ENCODE measurements at regions not wholly inside any gene's neighbourhood (a gene's known extent, or its start where the extent isn't known, plus 50 kb on each side); places are given as distances from the start of the nearest gene placed in this dataset.

GRCh38 chr4:115360431-115360830, 247.0 kb upstream of the NDST4 start:
- no peak overlapping the region for H3K4me2 ChIP-seq (ENCODE audit: low read depth, low read length)
- WGBS (ENCODE audit: low lambda C conversion rate) = 1% methylated on average over 2 of the region's 2 CpGs
- H3K9ac ChIP-seq (ENCODE audit: insufficient read depth, low read depth, low read length) = no peak overlapping the region
- ChIA-PET POLR2A (no interaction called here), CTCF (ENCODE audit: low intra/inter-chr PET ratio, low total read pairs) (no interaction called here)
- no peak for DNase-seq (ENCODE audit: low spot score)
- no peaks in the 10 kb centered on the region for H3K36me3 ChIP-seq (replicated peaks in 1 of 2; ENCODE audit: control insufficient read depth in 1 of 2, insufficient read depth in 2 of 2, low read length in 2 of 2)
- peaks cover 8% of the 10 kb centered on the region for H3K9me3 ChIP-seq (ENCODE audit: low read length)
- H3K27me3 ChIP-seq (ENCODE audit: control insufficient read depth in 1 of 2, insufficient read depth in 2 of 2, low read length in 2 of 2) = no peaks in the 10 kb centered on the region
- no peaks in the 10 kb centered on the region for H3K4me1 ChIP-seq (ENCODE audit: insufficient read depth, low read length)
- H3K27ac ChIP-seq (ENCODE audit: extremely low read length, insufficient read depth, low read length) = no peak overlapping the region
- ATAC-seq = no peak
- TF ChIP-seq ZNF839 (CRISPR knock-in tag; IDR thresholded peaks at IDR 0.05; ENCODE audit: borderline replicate concordance) = no peak
- no peak for TF ChIP-seq YEATS4 (CRISPR knock-in tag; IDR thresholded peaks at IDR 0.05; ENCODE audit: borderline replicate concordance)
- no peak for TF ChIP-seq SNAPC2 (CRISPR knock-in tag; IDR thresholded peaks at IDR 0.05)
- TF ChIP-seq KLF15 (CRISPR knock-in tag; IDR thresholded peaks at IDR 0.05; ENCODE audit: borderline replicate concordance) = no peak
- TF ChIP-seq ZNF780A (CRISPR knock-in tag; IDR thresholded peaks at IDR 0.05) = no peak
- TF ChIP-seq NFIB (CRISPR knock-in tag; IDR thresholded peaks at IDR 0.05; ENCODE audit: borderline replicate concordance) = no peak
- no peak for TF ChIP-seq BCL6 (CRISPR knock-in tag; IDR thresholded peaks at IDR 0.05)
- TF ChIP-seq ZMYM3 (CRISPR knock-in tag; IDR thresholded peaks at IDR 0.05) = no peak
- no peak for TF ChIP-seq ZSCAN29 (CRISPR knock-in tag; conservative IDR thresholded peaks at IDR 0.05)
- no peak for TF ChIP-seq PLSCR1 (CRISPR knock-in tag; IDR thresholded peaks at IDR 0.05; ENCODE audit: borderline replicate concordance)
- no peak for TF ChIP-seq ZNF652 (CRISPR knock-in tag; IDR thresholded peaks at IDR 0.05; ENCODE audit: borderline replicate concordance, low read depth)
- no peak for TF ChIP-seq ZNF576 (CRISPR knock-in tag; IDR thresholded peaks at IDR 0.05)
- TF ChIP-seq RXRA (CRISPR knock-in tag; IDR thresholded peaks at IDR 0.05) = no peak
- no peak for TF ChIP-seq ZNF431 (CRISPR knock-in tag; IDR thresholded peaks at IDR 0.05; ENCODE audit: borderline replicate concordance, low read depth)
- no peak overlapping the region for H2AFZ ChIP-seq (ENCODE audit: low read length)
- H3K79me2 ChIP-seq (ENCODE audit: insufficient read depth, low read length) = no peaks in the 10 kb centered on the region
- intact Hi-C loops (cut with micrococcal nuclease; ENCODE audit: unreplicated experiment) = no loop called here
- H4K20me1 ChIP-seq (ENCODE audit: insufficient read depth, low read length) = no peaks in the 10 kb centered on the region
- in situ Hi-C loops (cut with HindIII; ENCODE audit: extremely low pct_ligation_motif_present, low pct_unique_long_range_greater_than_20kb) = no loop called here
- FAIRE-seq = no peak
- H3K4me3 ChIP-seq (replicated peaks in 1 of 3; ENCODE audit: insufficient read depth in 1 of 3, low read depth in 2 of 3, low read length in 3 of 3) = no peak overlapping the region
- no TSS peak for BruUV-seq (replicated peaks)

Data from HepG2 (cell line).